ENCODE measurements at regions not wholly inside any gene's neighbourhood (a gene's known extent, or its start where the extent isn't known, plus 50 kb on each side); places are given as distances from the start of the nearest gene placed in this dataset.

DNA sequence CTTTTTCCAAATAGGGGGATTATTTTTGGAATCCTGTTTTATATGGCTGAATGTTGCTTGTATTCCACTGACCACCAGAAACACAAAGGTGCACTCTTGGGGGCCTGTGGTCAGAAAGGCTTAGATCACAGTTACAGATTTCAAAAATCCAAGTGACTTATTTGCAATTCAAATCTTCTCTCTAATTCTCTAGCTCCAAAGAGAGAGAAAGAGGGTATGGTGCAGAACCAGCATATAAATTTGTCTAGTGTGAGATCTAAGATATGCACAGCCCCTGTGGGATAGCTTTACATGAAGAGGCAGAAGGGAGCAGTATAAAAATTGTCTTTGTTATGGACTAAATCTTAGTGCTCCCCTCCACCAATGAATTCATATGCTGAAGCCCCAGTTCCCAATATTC is 1121.7 kb upstream of the CELF2 start:
- Histone ChIP-seq H3K36me3 (no peaks in the 10 kb centered on the region), H3K79me2 (ENCODE audit: low read depth) (no peaks in the 10 kb centered on the region), H3K4me3 (no peak overlapping the region), H3K4me1 (no peaks in the 10 kb centered on the region), H2AFZ (replicated peaks) (no peak overlapping the region), H3K9ac (no peak overlapping the region), H3K27me3 (no peaks in the 10 kb centered on the region), H3K9me3 (ENCODE audit: low read depth) (no peaks in the 10 kb centered on the region), H3K27ac (no peak overlapping the region), H3F3A (ENCODE audit: low read depth) (no peaks in the 10 kb centered on the region), H3K4me2 (no peak overlapping the region), H4K20me1 (ENCODE audit: low read depth) (no peaks in the 10 kb centered on the region)
- TF ChIP-seq EZH2phosphoT487 (IDR thresholded peaks at IDR 0.05), result no peak
- TF ChIP-seq, protein P1, sequence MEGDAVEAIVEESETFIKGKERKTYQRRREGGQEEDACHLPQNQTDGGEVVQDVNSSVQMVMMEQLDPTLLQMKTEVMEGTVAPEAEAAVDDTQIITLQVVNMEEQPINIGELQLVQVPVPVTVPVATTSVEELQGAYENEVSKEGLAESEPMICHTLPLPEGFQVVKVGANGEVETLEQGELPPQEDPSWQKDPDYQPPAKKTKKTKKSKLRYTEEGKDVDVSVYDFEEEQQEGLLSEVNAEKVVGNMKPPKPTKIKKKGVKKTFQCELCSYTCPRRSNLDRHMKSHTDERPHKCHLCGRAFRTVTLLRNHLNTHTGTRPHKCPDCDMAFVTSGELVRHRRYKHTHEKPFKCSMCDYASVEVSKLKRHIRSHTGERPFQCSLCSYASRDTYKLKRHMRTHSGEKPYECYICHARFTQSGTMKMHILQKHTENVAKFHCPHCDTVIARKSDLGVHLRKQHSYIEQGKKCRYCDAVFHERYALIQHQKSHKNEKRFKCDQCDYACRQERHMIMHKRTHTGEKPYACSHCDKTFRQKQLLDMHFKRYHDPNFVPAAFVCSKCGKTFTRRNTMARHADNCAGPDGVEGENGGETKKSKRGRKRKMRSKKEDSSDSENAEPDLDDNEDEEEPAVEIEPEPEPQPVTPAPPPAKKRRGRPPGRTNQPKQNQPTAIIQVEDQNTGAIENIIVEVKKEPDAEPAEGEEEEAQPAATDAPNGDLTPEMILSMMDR (IDR thresholded peaks at IDR 0.05), result no peak
- TF ChIP-seq EZH2 (IDR thresholded peaks at IDR 0.05), result no peak
- H3K36me3 Mint-ChIP-seq, result no peaks in the 10 kb centered on the region
- peaks cover 8% of the 10 kb centered on the region for H3K4me1 Mint-ChIP-seq
- peaks cover 3% of the 10 kb centered on the region for H3K9me3 Mint-ChIP-seq
- DNase-seq (ENCODE audit: low spot score), result no peak
- no peak overlapping the region for H3K27ac Mint-ChIP-seq
- no peak overlapping the region for H3K4me3 Mint-ChIP-seq
- no peaks in the 10 kb centered on the region for H3K27me3 Mint-ChIP-seq (ENCODE audit: insufficient read depth, low read depth)

DNA sequence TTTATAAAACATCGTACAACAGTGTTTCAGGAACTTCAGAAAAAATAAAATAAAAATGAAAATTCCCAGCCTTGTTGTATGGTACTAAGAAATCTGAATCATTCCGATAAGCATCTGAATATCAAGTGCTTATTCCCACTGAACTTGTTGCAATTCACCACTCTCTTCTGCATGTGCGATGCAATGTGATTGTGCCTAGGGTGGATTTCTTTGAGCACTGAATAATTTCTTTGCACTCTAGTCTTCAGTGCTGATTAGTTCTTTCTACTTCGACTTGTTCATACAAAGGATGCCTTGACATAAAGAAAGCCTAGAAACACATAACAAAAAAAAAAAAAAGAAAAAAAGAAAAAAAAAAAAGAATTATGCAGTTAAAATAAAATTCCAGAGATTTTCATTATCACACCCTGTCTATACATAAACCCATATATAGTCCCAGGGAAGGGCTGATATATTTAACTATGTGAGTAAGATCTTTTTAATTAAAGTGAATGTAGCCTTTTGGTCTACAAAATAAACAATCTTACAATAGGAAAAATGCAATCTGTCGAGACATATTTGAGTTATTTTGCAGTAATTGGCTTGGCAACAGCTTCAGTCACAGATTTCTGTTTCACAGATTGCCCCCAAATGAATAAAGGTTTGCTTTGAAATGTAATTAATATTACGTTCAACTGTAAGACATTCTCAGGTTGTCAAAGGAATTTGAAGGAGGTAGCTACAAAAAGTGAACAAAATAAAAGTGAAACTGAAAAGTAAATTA is 1118.9 kb upstream of the CELF2 start:
- H3K27me3 Mint-ChIP-seq (ENCODE audit: insufficient read depth, low read depth), result no peaks in the 10 kb centered on the region
- H3K9me3 ChIP-seq (ENCODE audit: low read depth), result no peaks in the 10 kb centered on the region
- DNase-seq (ENCODE audit: low spot score), result no peak
- H3K79me2 ChIP-seq (ENCODE audit: low read depth), result no peaks in the 10 kb centered on the region
- peaks cover 8% of the 10 kb centered on the region for H3K4me1 Mint-ChIP-seq
- no peaks in the 10 kb centered on the region for H3K4me1 ChIP-seq
- no peak overlapping the region for H3K4me3 ChIP-seq
- TF ChIP-seq EZH2 (IDR thresholded peaks at IDR 0.05) (no peak), EZH2phosphoT487 (IDR thresholded peaks at IDR 0.05) (no peak)
- TF ChIP-seq, protein P1 (IDR thresholded peaks at IDR 0.05), result no peak
- no peaks in the 10 kb centered on the region for H3K27me3 ChIP-seq
- no peaks in the 10 kb centered on the region for H3K36me3 Mint-ChIP-seq
- H3K4me3 Mint-ChIP-seq, result no peak overlapping the region
- no peaks in the 10 kb centered on the region for H3K36me3 ChIP-seq
- no peaks in the 10 kb centered on the region for H3F3A ChIP-seq (ENCODE audit: low read depth)
- H3K9me3 Mint-ChIP-seq, result no peaks in the 10 kb centered on the region
- no peak overlapping the region for H3K27ac ChIP-seq
- no peak overlapping the region for H3K4me2 ChIP-seq
- H4K20me1 ChIP-seq (ENCODE audit: low read depth), result no peaks in the 10 kb centered on the region
- no peak overlapping the region for H2AFZ ChIP-seq (replicated peaks)
- no peak overlapping the region for H3K9ac ChIP-seq
- H3K27ac Mint-ChIP-seq, result no peak overlapping the region

- H2AFZ ChIP-seq (replicated peaks), result no peak overlapping the region
- peaks cover 6% of the 10 kb centered on the region for H3K4me1 Mint-ChIP-seq
- no peak overlapping the region for H3K4me3 Mint-ChIP-seq
- H3K9me3 ChIP-seq (ENCODE audit: low read depth), result no peaks in the 10 kb centered on the region
- no peak overlapping the region for H3K27ac Mint-ChIP-seq
- H3F3A ChIP-seq (ENCODE audit: low read depth), result no peaks in the 10 kb centered on the region
- H3K79me2 ChIP-seq (ENCODE audit: low read depth), result no peaks in the 10 kb centered on the region
- H3K27me3 Mint-ChIP-seq (ENCODE audit: insufficient read depth, low read depth), result no peaks in the 10 kb centered on the region
- TF ChIP-seq EZH2 (IDR thresholded peaks at IDR 0.05), result no peak
- no peak for TF ChIP-seq EZH2phosphoT487 (IDR thresholded peaks at IDR 0.05)
- TF ChIP-seq, protein P1 (IDR thresholded peaks at IDR 0.05), result no peak
- no peaks in the 10 kb centered on the region for H3K36me3 ChIP-seq
- no peaks in the 10 kb centered on the region for H3K27me3 ChIP-seq
- no peaks in the 10 kb centered on the region for H4K20me1 ChIP-seq (ENCODE audit: low read depth)
- no peaks in the 10 kb centered on the region for H3K36me3 Mint-ChIP-seq
- no peak overlapping the region for H3K4me3 ChIP-seq
- no peak overlapping the region for H3K4me2 ChIP-seq
- no peak overlapping the region for H3K9ac ChIP-seq
- H3K9me3 Mint-ChIP-seq, result no peaks in the 10 kb centered on the region
- no peak for DNase-seq (ENCODE audit: low spot score)
- no peaks in the 10 kb centered on the region for H3K4me1 ChIP-seq
- no peak overlapping the region for H3K27ac ChIP-seq
Observed at GRCh38 chr10:9900751-9901150, 1116.9 kb upstream of the CELF2 start.

Data from neural progenitor cell (in vitro differentiated cells).